ENCODE measurements at regions not wholly inside any gene's neighbourhood (a gene's known extent, or its start where the extent isn't known, plus 50 kb on each side); places are given as distances from the start of the nearest gene placed in this dataset.

DNA sequence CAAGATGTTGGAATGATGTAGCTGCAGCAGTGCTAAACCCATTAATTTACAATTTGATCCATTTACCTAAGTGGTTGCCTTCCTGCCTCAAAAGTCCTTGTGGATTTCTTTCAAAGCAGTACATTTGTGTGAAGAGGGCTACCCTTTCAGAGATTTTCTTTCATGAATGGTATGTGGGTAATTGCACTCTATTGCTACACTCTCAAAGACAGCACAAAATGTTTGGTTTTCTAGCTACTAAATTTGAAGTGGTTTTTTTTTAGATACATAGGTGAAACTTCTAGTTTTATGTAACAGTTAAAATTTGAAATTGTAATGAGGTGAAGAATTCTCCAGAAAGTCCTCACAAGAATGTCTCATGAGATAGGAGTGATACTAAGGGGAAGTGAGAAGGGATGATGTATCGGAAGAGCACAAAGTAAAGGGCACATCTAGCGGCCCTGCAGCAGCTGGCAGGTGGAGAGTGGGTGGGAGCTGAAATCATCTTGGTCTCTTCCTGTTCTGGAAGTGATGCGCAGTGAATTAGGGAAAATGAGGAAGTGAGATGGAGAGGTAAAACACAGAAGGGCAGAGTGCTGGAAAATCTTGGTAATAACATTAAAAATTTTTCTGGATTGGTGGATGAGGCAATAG, 236.8 kb upstream of the MAN1A1 start:
- ATAC-seq (replicated peaks) (no peak), DNase-seq (no peak)
- Mint-ChIP-seq H3K36me3 (ENCODE audit: insufficient read depth) (no peaks in the 10 kb centered on the region), H3K4me1 (ENCODE audit: low read depth in 2 of 2) (no peaks in the 10 kb centered on the region), H3K27me3 (no peaks in the 10 kb centered on the region), H3K27ac (no peak overlapping the region), H3K4me3 (no peak overlapping the region), H3K9me3 (no peaks in the 10 kb centered on the region)

DNA sequence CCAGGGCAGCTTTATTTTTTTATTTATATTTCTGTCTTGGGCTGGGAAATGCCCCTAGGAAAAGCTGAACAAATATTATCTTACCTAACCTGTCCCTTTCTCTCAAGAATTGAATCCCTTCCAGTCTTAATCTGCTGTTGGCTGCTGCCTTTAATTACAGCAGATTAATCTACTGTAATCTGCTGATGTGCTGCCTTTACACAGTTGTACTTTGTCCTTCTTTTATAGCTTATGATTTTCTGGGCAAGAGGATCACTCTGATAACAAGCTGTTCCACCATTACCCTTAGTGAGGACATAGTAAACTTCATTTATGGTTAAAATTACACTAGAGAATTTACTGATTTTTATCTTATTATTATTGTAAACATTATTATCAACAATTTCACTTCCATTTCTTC, 234.5 kb upstream of the MAN1A1 start:
- Mint-ChIP-seq H3K27me3 (no peaks in the 10 kb centered on the region), H3K27ac (no peak overlapping the region), H3K36me3 (ENCODE audit: insufficient read depth) (no peaks in the 10 kb centered on the region), H3K9me3 (no peaks in the 10 kb centered on the region), H3K4me3 (no peak overlapping the region), H3K4me1 (ENCODE audit: low read depth in 2 of 2) (no peaks in the 10 kb centered on the region)
- ATAC-seq (replicated peaks): no peak
- DNase-seq: no peak

DNA sequence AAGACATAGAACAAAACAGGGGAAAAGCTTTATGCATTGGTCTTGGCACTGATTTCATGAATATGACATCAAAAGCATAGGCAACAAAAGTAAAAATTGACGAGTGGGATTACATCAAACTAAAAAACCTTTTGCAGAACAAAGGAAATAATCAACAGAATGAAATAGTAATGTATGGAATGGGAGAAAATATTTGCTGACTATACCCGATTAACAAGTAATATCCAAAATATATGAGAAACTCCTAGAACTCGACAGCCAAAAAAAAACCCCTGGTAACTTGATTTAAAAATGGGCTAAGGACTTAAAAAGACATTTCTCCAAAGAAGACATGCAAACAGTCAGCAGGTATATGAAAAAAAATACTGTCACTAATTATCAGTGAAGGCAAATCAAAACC, 231.7 kb upstream of the MAN1A1 start:
- H3K9me3 Mint-ChIP-seq: peaks cover 6 to 7% of the 10 kb centered on the region in 2 donors
- no peaks in the 10 kb centered on the region for H3K36me3 Mint-ChIP-seq (ENCODE audit: insufficient read depth)
- H3K4me3 Mint-ChIP-seq: no peak overlapping the region
- H3K27ac Mint-ChIP-seq: no peak overlapping the region
- no peaks in the 10 kb centered on the region for H3K4me1 Mint-ChIP-seq (ENCODE audit: low read depth in 2 of 2)
- no peak for DNase-seq
- H3K27me3 Mint-ChIP-seq: no peaks in the 10 kb centered on the region
- ATAC-seq (replicated peaks): no peak

DNA sequence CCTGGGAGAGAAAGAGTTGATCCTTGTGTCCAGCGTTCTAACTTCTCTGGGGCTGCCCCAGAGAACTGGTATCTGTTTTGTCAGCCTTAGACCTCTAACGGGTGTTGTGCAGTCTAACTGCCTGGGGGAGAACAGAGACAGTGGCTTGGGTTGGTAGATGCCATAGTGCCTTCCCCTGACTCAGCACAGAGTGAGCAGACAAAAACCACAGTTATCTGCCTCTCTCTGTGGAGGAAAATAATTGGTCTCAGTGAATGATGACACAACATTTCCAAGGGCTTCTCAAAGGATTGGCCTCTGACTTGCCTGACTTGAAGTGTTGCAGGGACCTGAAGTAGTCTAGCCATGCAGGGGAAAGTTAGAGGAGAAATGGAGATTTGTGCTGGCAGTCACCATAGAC, 226.2 kb upstream of the MAN1A1 start:
- Mint-ChIP-seq H3K9me3 (peaks cover 8 to 9% of the 10 kb centered on the region in 2 donors), H3K27me3 (peaks cover 0 to 21% of the 10 kb centered on the region in 2 donors), H3K4me3 (no peak overlapping the region), H3K4me1 (ENCODE audit: low read depth in 2 of 2) (no peaks in the 10 kb centered on the region), H3K36me3 (ENCODE audit: insufficient read depth) (no peaks in the 10 kb centered on the region), H3K27ac (no peak overlapping the region)
- DNase-seq (no peak), ATAC-seq (replicated peaks) (no peak)

DNA sequence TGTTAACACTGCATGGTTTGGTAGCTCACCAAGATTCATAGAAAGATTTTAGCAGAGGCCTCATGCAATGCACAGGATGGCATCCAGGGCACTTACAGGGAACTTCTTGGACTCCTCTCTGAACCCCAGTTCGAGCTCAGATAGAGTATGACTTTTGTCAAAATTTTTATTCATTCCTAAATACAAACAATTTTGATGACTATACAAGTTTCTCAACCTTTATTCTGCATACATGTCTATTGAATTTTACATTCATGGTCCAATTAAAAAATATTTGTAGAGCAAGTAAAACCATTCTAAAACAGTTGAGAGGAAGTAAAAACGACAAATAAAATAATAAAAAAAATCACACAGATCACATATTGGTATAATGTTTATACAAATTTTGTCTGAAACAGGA, 219.0 kb upstream of the MAN1A1 start:
- Mint-ChIP-seq H3K4me3 (no peak overlapping the region), H3K27ac (no peak overlapping the region), H3K4me1 (ENCODE audit: low read depth in 2 of 2) (no peaks in the 10 kb centered on the region), H3K9me3 (no peaks in the 10 kb centered on the region), H3K36me3 (ENCODE audit: insufficient read depth) (no peaks in the 10 kb centered on the region), H3K27me3 (peaks cover 6 to 24% of the 10 kb centered on the region in 2 donors)
- DNase-seq: no peak
- no peak for ATAC-seq (replicated peaks)

DNA sequence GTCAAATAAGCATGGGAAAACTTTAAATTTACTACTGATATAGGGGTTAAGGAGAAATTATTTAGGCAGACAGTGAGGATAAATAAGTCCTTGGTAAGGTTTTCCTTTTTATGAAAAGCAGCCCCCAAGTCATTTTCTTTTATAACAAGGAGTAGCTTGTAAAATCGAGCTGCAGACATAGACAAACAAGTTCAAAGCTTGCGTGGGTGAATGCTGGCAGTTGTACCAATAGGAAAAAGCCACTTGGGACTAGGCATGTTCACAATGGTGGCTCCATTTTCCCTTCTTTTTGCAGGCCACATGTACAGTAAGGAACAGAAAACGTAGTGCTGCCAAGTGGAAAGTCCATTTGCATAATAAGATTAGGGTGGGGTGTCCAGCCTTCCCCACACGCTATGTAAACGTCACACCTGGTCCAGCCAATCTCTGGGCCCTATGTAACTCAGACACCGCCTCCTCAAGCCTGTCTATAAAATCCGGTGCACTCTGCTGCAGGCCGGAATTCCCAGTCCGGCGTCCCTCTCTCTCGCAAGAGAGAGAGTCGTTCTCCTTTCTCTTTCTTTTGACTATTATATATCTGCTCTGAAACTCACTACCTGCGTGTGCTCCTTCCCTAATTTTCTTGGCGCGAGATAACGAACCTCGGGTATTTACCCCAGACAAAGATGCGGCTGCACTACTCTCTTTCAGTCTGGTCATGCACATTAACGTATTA, 217.1 kb upstream of the MAN1A1 start:
- H3K27me3 Mint-ChIP-seq: peaks cover 6 to 12% of the 10 kb centered on the region in 2 donors
- no peak for ATAC-seq (replicated peaks)
- no peaks in the 10 kb centered on the region for H3K4me1 Mint-ChIP-seq (ENCODE audit: low read depth in 2 of 2)
- no peaks in the 10 kb centered on the region for H3K36me3 Mint-ChIP-seq (ENCODE audit: insufficient read depth)
- no peak for DNase-seq
- H3K4me3 Mint-ChIP-seq: no peak overlapping the region
- H3K27ac Mint-ChIP-seq: no peak overlapping the region
- H3K9me3 Mint-ChIP-seq: no peaks in the 10 kb centered on the region

DNA sequence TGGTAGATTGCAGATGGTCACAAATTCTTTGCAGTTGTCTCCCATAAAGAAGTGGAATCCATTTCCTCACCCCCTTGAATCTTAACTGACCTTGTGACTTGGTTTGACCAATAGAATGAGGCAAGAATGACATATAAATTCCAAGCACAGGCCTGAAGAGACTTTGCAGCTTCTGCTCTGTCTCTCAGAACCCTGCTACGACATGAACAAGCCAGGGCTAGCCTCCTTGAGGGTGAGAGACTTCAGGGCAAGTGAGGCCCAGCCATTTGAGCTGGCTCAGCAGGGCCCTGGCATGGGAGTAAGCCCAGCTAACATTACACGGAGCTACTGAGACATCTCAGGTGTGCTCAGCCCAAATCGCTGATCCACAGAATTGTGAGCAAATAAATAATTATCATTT, 216.3 kb upstream of the MAN1A1 start:
- no peak for ATAC-seq (replicated peaks)
- H3K4me1 Mint-ChIP-seq (ENCODE audit: low read depth in 2 of 2): no peaks in the 10 kb centered on the region
- H3K4me3 Mint-ChIP-seq: no peak overlapping the region
- DNase-seq: no peak
- H3K27me3 Mint-ChIP-seq: peaks cover 4 to 6% of the 10 kb centered on the region in 2 donors
- H3K27ac Mint-ChIP-seq: no peak overlapping the region
- no peaks in the 10 kb centered on the region for H3K9me3 Mint-ChIP-seq
- H3K36me3 Mint-ChIP-seq (ENCODE audit: insufficient read depth): no peaks in the 10 kb centered on the region

DNA sequence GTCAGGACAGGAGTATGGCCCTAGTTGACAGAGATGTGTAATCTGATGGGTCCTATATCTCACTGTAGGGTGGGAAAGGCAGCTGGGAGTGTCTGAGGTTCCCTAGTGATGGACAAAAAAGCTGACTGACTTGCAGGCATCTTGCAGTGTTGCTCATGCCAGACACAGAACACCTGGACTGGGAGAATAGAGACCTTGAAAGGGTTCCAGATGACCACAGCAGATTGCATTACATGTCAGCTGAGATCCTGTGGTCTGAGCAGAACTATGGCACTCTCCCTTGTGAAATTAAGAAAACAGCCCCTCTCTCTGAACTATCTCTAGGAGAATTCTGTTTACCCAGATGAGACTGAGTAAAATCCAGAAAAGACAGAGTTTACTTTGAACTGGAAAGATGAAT, 212.6 kb upstream of the MAN1A1 start:
- H3K9me3 Mint-ChIP-seq: no peaks in the 10 kb centered on the region
- no peak overlapping the region for H3K4me3 Mint-ChIP-seq
- ATAC-seq (replicated peaks) (no peak), DNase-seq (no peak)
- no peaks in the 10 kb centered on the region for H3K4me1 Mint-ChIP-seq (ENCODE audit: low read depth in 2 of 2)
- H3K27ac Mint-ChIP-seq: no peak overlapping the region
- H3K36me3 Mint-ChIP-seq (ENCODE audit: insufficient read depth): no peaks in the 10 kb centered on the region
- H3K27me3 Mint-ChIP-seq: no peaks in the 10 kb centered on the region

DNA sequence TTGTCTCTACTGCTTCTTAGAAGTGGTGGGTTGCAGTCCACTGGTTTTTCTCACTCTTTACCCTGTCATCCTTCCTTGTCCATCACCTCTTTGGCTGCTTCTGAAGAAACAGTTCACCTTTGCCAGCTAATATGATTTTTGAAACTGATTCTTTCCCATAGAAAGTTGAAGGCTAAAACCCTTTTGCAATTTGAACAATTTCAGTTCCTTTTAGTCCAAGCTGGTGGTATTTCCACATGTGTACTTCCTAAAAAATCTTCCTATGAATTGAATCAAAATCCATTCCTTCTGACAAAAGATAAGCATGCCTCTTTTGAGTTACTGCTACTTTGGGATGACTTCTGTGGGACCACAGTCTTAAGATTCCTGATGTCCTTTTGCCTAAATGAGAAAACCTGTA, 210.0 kb upstream of the MAN1A1 start:
- Mint-ChIP-seq H3K27ac (no peak overlapping the region), H3K36me3 (ENCODE audit: insufficient read depth) (no peaks in the 10 kb centered on the region), H3K27me3 (peaks cover 0 to 4% of the 10 kb centered on the region in 2 donors), H3K4me3 (no peak overlapping the region), H3K4me1 (ENCODE audit: low read depth in 2 of 2) (no peaks in the 10 kb centered on the region), H3K9me3 (no peaks in the 10 kb centered on the region)
- DNase-seq (no peak), ATAC-seq (replicated peaks) (no peak)

DNA sequence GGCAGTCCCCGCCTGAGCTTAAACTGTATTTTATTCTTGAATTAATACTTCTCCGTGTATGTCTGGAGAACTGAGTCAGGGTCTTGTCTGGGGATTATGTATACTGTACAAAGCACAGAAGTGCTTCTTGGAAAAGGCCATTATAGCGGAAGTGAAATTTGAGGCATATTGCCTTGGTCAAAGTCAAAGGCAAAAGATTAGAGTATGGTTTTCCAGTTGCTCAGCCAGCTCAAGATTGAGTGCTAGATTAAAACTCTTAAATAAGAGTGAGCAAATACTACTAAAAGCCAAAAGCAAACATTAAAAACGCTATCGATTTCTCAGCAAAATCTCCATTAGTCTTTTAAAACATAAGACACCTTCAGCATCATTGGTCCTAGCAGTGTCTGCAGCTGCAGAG, 207.7 kb upstream of the MAN1A1 start:
- Mint-ChIP-seq H3K27me3 (peaks cover 0 to 5% of the 10 kb centered on the region in 2 donors), H3K4me3 (no peak overlapping the region), H3K9me3 (no peaks in the 10 kb centered on the region), H3K4me1 (ENCODE audit: low read depth in 2 of 2) (no peaks in the 10 kb centered on the region), H3K36me3 (ENCODE audit: insufficient read depth) (no peaks in the 10 kb centered on the region), H3K27ac (no peak overlapping the region)
- ATAC-seq (replicated peaks) (no peak), DNase-seq (no peak)

DNA sequence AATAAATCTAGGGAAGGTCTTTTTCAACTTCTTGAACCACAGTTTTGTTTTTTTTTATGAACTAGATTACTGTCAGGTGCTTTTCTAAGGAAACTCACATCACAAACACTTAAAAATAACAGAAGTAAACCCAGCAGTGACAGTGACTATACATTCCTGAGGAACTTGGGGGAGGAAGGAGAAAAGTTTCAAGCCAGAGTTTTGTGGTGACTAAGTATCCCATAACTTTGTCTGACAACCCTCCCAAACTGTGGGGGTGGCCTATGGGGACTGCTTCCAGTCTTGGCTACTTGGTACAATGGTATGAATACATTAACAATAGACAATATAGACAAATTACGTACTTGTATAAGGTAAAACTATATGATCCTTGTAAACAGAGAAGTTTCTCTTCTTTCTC, 202.5 kb upstream of the MAN1A1 start:
- no peaks in the 10 kb centered on the region for H3K4me1 Mint-ChIP-seq (ENCODE audit: low read depth in 2 of 2)

DNA sequence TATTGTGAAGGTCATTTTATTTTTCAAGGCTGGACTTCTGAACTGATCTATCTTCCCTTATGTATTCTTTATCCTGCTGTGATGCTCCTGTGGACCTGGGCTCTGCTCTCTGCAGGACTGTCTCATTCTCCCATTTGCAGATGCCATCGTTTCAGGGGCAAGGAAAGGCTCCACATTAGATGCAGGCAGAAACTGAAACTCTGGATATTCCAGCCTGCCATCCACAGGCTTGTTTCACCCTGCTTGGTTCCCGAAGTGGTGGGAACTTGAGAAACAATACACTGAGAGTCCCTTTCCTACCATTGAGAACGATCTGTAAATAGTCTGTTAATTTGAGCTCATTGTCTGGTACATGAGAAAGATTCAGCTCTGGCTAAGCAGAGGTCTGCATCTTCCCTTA, 197.5 kb upstream of the MAN1A1 start:
- Mint-ChIP-seq H3K27ac (no peak overlapping the region), H3K36me3 (ENCODE audit: insufficient read depth) (no peaks in the 10 kb centered on the region), H3K4me3 (no peak overlapping the region), H3K4me1 (ENCODE audit: low read depth in 2 of 2) (no peaks in the 10 kb centered on the region), H3K9me3 (no peaks in the 10 kb centered on the region), H3K27me3 (peaks cover 0 to 15% of the 10 kb centered on the region in 2 donors)
- ATAC-seq (replicated peaks) (no peak), DNase-seq (no peak)

More for the DNA sequence above, 202.5 kb upstream of the MAN1A1 start:
- no peaks in the 10 kb centered on the region for H3K36me3 Mint-ChIP-seq (ENCODE audit: insufficient read depth)
- no peak overlapping the region for H3K4me3 Mint-ChIP-seq
- no peak overlapping the region for H3K27ac Mint-ChIP-seq
- H3K9me3 Mint-ChIP-seq: no peaks in the 10 kb centered on the region
- peaks cover 0 to 16% of the 10 kb centered on the region in 2 donors for H3K27me3 Mint-ChIP-seq
- ATAC-seq (replicated peaks) (no peak), DNase-seq (no peak)

DNA sequence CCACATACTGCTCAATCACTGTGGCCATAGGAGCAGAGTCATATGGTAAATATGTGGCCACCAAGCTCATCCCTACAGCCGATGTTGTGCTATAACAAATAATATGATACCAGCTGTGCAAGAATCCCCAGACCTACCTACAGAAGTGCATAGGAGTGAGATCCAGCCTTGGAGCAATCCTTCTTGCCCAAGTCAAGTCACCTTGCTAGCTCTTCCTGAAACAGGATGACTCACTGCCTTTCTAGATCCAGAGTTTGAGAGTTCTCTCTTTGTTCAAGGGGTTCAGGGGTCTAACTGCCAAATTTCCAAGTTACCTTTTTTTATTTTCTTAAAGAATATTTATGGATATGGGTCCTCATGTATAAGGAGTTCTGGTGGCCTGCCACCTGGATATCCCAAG, 195.7 kb upstream of the MAN1A1 start:
- peaks cover 0 to 13% of the 10 kb centered on the region in 2 donors for H3K27me3 Mint-ChIP-seq
- H3K9me3 Mint-ChIP-seq: no peaks in the 10 kb centered on the region
- no peak overlapping the region for H3K27ac Mint-ChIP-seq
- ATAC-seq (replicated peaks) (no peak), DNase-seq (no peak)
- H3K4me3 Mint-ChIP-seq: no peak overlapping the region
- no peaks in the 10 kb centered on the region for H3K4me1 Mint-ChIP-seq (ENCODE audit: low read depth in 2 of 2)
- H3K36me3 Mint-ChIP-seq (ENCODE audit: insufficient read depth): no peaks in the 10 kb centered on the region

DNA sequence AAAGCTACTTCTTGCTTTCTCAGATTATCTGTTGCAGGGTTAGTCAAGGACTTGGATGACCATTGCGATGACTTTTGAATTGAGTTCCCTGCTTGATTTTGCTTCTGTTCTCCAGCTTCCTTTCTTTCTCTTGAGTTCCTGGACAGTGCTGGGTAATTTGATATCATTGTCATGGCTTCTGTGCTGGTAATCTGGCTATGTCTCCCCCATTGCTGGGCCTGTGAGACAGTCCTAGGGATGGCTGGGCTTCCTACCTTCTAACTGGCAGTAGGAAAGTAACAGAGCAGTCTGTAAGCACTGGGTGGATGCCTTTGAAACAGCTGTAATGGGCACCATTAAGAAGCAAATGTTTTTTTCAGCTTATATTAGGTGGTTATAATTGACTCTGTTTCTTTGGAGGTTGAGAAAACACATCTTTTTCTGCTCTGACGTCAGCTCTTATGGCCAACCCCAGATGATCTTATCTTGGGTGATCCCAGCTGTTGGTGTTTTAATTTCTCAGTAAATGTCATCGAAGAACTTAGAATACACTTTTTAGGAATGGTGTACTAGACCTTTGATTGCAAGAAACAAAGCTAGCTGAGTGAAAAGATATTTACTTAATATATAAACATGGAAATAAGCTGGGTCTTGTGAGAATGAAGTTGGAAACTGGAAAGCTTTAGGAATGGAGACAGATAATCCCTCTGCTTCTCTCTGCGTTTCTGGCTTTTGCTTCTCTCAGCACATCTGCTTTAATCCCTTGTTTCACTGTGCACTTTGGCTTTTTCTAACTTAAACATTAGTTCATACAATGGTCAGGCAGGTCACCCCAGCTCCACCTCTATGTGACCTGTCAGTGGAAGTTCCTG, 195.0 kb upstream of the MAN1A1 start:
- Mint-ChIP-seq H3K9me3 (no peaks in the 10 kb centered on the region), H3K27me3 (peaks cover 0 to 11% of the 10 kb centered on the region in 2 donors), H3K27ac (no peak overlapping the region), H3K36me3 (ENCODE audit: insufficient read depth) (no peaks in the 10 kb centered on the region), H3K4me3 (no peak overlapping the region), H3K4me1 (ENCODE audit: low read depth in 2 of 2) (no peaks in the 10 kb centered on the region)
- ATAC-seq (replicated peaks): no peak
- DNase-seq: no peak

Data from effector memory CD8-positive, alpha-beta T cell (primary cell).